Right lobe of liver (tissue), 6 donors: ENCODE measurements at regions not wholly inside any gene's neighbourhood (a gene's known extent, or its start where the extent isn't known, plus 50 kb on each side); places are given as distances from the start of the nearest gene placed in this dataset.
"Not testable (repeated sequence)": the region's sequence is repeated elsewhere in the genome, so short reads cannot be mapped to it uniquely, and the experiment has no call there.

ENCODE experiments used
- ATAC-seq, 4 donors: fragments of 200-7000 bp; cut with Tn5 transposase; one replicate each; pipeline ENCODE4 v1.9.1; 2020; ENCODE audit warnings: mild to moderate bottlenecking in 4 of 4, moderate library complexity in 4 of 4
- DNase-seq, 3 donors: peaks; one replicate each; pipeline ENCODE4 v3.0.0-alpha.2; 2020
- H3K27ac ChIP-seq, 3 donors: fragments of 200-600 bp; one replicate each; pipeline ENCODE4 v1.8.0; 2022
- H3K27me3 ChIP-seq, 2 donors: fragments of 200-600 bp; one replicate each; pipeline ENCODE4 v1.8.0; 2022
- H3K36me3 ChIP-seq, 4 donors: fragments of 200-600 bp; sonication (generic) in 1 of 4; one replicate each; pipeline versions ENCODE4 v1.5.1 to v1.8.0; 2017 to 2022; ENCODE audit warnings: control low read depth in 1 of 4
- H3K4me1 ChIP-seq, 4 donors: fragments of 200-600 bp; sonication (generic) in 1 of 4; one replicate each; pipeline versions ENCODE4 v1.5.1 to v1.8.0; 2017 to 2022; ENCODE audit warnings: control low read depth in 1 of 4
- H3K4me3 ChIP-seq, 3 donors: fragments of 200-600 bp; one replicate each; pipeline ENCODE4 v1.8.0; 2022
- H3K9me3 ChIP-seq, 4 donors: fragments of 200-600 bp; sonication (generic) in 1 of 4; one replicate each; pipeline versions ENCODE4 v1.5.1 to v1.8.0; 2017 to 2022; ENCODE audit warnings: control low read depth in 1 of 4
- POLR2A ChIP-seq: fragments of 450-650 bp; IDR thresholded peaks from one replicate; pipeline ENCODE4 v1.6.1; 2017; ENCODE audit warnings: antibody characterized with exemption, mild to moderate bottlenecking
- WGBS: methylation state at CpG from one replicate; pipeline ENCODE4 v1.1.6; 2018; ENCODE audit warnings: low coverage, low lambda C conversion rate; ENCODE audit not compliant: insufficient coverage; ENCODE audit errors: missing lambda C conversion rate; 5-methylcytosine and 5-hydroxymethylcytosine counted together
- intact Hi-C, 2 donors: fragments of 100-400 bp; cut with DNase I; formaldehyde crosslinking; loops; one replicate each; pipeline versions ENCODE4 v1.11.2 to v1.14.1; 2022
- TF ChIP-seq, protein P1 (sequence below), 4 donors: fragments of 200-600 bp in 3 of 4; fragments of 450-650 bp in 1 of 4; IDR thresholded peaks; one replicate each; pipeline versions ENCODE4 v1.5.1 to v1.8.0; 2016 to 2022; ENCODE audit warnings: antibody characterized with exemption in 4 of 4, mild to moderate bottlenecking in 2 of 4
- donor health status: DM: no; HTN: yes; CAD: no.
- donor health status: DM: no; HTN: no; CAD: no.
- donor health status: DM: no; HTN: no; CAD: no.
- donor health status: DM: no; HTN: yes; CAD: no.
- donor health status: DM: no; HTN: yes; CAD: no.

GRCh38 chr2:210862283-210863065 lies 306.1 kb downstream of the CPS1 start:
- ATAC-seq (no peak), DNase-seq (no peak)
- Histone ChIP-seq H3K27me3 (no peaks in the 10 kb centered on the region), H3K4me1 (no peaks in the 10 kb centered on the region), H3K27ac (no peak overlapping the region), H3K9me3 (no peaks in the 10 kb centered on the region), H3K36me3 (no peaks in the 10 kb centered on the region), H3K4me3 (no peak overlapping the region)
- intact Hi-C loops: no loop called here
- WGBS: 47% methylated on average over 2 of the region's 2 CpGs
- no peak for TF ChIP-seq POLR2A
- TF ChIP-seq, protein P1, sequence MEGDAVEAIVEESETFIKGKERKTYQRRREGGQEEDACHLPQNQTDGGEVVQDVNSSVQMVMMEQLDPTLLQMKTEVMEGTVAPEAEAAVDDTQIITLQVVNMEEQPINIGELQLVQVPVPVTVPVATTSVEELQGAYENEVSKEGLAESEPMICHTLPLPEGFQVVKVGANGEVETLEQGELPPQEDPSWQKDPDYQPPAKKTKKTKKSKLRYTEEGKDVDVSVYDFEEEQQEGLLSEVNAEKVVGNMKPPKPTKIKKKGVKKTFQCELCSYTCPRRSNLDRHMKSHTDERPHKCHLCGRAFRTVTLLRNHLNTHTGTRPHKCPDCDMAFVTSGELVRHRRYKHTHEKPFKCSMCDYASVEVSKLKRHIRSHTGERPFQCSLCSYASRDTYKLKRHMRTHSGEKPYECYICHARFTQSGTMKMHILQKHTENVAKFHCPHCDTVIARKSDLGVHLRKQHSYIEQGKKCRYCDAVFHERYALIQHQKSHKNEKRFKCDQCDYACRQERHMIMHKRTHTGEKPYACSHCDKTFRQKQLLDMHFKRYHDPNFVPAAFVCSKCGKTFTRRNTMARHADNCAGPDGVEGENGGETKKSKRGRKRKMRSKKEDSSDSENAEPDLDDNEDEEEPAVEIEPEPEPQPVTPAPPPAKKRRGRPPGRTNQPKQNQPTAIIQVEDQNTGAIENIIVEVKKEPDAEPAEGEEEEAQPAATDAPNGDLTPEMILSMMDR (IDR thresholded peaks at IDR 0.05): no peak

GRCh38 chr2:210863283-210863682 lies 306.9 kb downstream of the CPS1 start:
- H3K4me1 ChIP-seq: no peaks in the 10 kb centered on the region
- no peaks in the 10 kb centered on the region for H3K27me3 ChIP-seq
- H3K36me3 ChIP-seq: no peaks in the 10 kb centered on the region
- intact Hi-C loops: no loop called here
- TF ChIP-seq, protein P1 (IDR thresholded peaks at IDR 0.05): no peak
- TF ChIP-seq POLR2A: no peak
- DNase-seq: no peak
- H3K9me3 ChIP-seq: no peaks in the 10 kb centered on the region
- ATAC-seq: no peak
- H3K27ac ChIP-seq: no peak overlapping the region
- WGBS: 79% methylated on average over 1 of the region's 1 CpG
- no peak overlapping the region for H3K4me3 ChIP-seq

- DNase-seq, H3K4me1 ChIP-seq, H3K27ac ChIP-seq, intact Hi-C loops, H3K9me3 ChIP-seq, H3K36me3 ChIP-seq, ATAC-seq, H3K4me3 ChIP-seq, H3K27me3 ChIP-seq: not testable (repeated sequence)
- WGBS: 70% methylated on average over 3 of the region's 3 CpGs
Observed at GRCh38 chr2:210871566-210871965, 315.2 kb downstream of the CPS1 start.

DNA sequence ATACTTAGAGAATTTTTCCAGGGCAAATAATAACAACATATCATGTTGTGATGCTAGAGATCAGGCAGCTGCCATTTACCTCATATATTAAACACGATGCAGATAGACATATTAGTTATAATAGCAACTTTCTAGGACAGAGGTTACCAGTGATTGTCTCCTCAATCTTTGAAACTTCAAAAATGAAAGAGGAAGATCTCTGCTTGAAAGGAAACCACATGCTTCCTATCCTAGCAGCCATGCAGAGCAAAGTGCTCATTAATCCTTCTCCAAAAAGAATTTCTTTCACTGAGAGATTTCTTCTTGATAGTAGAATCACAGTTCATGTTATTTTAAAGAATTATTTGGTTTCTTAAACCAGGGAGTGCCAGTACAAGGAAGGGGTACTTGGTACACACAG lies 317.2 kb downstream of the CPS1 start:
- TF ChIP-seq POLR2A: no peak
- TF ChIP-seq, protein P1 (IDR thresholded peaks at IDR 0.05): no peak
- H3K4me3 ChIP-seq: no peak overlapping the region
- no peaks in the 10 kb centered on the region for H3K4me1 ChIP-seq
- 18% methylated on average over 1 of the region's 1 CpG for WGBS
- no peak overlapping the region for H3K27ac ChIP-seq
- H3K27me3 ChIP-seq: no peaks in the 10 kb centered on the region
- H3K36me3 ChIP-seq: no peaks in the 10 kb centered on the region
- H3K9me3 ChIP-seq: no peaks in the 10 kb centered on the region
- ATAC-seq: no peak
- intact Hi-C loops: no loop called here
- DNase-seq: no peak

DNA sequence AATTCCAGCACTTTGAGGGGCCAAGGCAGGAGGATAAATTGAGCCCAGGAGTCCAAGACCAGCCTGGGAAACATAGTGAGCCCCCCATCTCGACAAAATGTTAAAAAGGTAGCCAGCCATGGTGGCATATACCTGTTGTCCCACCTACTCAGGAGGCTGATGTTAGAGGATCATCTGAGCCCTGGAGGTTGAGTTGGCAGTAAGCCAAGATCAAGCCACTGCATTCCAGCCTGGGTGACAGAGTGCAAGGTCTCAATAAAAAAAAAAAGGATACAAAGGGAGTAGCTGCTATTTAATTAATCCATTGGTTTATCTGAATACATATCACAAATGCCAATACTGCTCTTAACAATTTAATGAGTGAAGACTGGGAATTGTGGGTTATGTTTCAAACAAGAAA lies 327.8 kb downstream of the CPS1 start:
- 22% methylated on average over 1 of the region's 1 CpG for WGBS
- no peak overlapping the region for H3K4me3 ChIP-seq
- ATAC-seq (no peak), DNase-seq (no peak)
- TF ChIP-seq POLR2A: no peak
- TF ChIP-seq, protein P1 (IDR thresholded peaks at IDR 0.05): no peak
- no peaks in the 10 kb centered on the region for H3K27me3 ChIP-seq
- H3K36me3 ChIP-seq: no peaks in the 10 kb centered on the region
- H3K4me1 ChIP-seq: no peaks in the 10 kb centered on the region
- intact Hi-C loops: no loop called here
- H3K9me3 ChIP-seq: no peaks in the 10 kb centered on the region
- no peak overlapping the region for H3K27ac ChIP-seq
